HEK293 (cell line): ENCODE measurements at regions not wholly inside any gene's neighbourhood (a gene's known extent, or its start where the extent isn't known, plus 50 kb on each side); places are given as distances from the start of the nearest gene placed in this dataset.

Experiments
- CTCF ChIA-PET: fragments of 350-600 bp; formaldehyde crosslinking; extraction: SDS; loops from one replicate; lab custom pipeline; 2021; ENCODE audit warnings: antibody characterized with exemption; lab: Yijun Ruan, JAX
- POLR2A ChIA-PET: fragments of 300-600 bp; formaldehyde crosslinking; extraction: SDS; loops from one replicate; lab custom pipeline; 2020; ENCODE audit warnings: antibody characterized with exemption, inconsistent platforms; lab: Yijun Ruan, JAX
- H3K27ac ChIP-seq: fragments of 200-500 bp; sonication (Bioruptor generic); 2 replicates; pipeline ENCODE4 v1.5.1; 2014; ENCODE audit warnings: low read depth, low read length, control low read depth, inconsistent platforms; ENCODE audit errors: extremely low read depth
- H3K36me3 ChIP-seq, 2 experiments: fragments of 200-500 bp in 1 of 2; sonication (Bioruptor generic) in 1 of 2; 1 replicate in 1 of 2; 2 replicates in 1 of 2; pipeline ENCODE4 v1.5.1; 2014 to 2017; ENCODE audit warnings: inconsistent platforms in 2 of 2, low read length in 2 of 2; ENCODE audit not compliant: control insufficient read depth in 2 of 2, insufficient read depth in 1 of 2
- H3K4me1 ChIP-seq: fragments of 200-500 bp; sonication (Bioruptor generic); 2 replicates; pipeline ENCODE4 v1.5.1; 2014; ENCODE audit warnings: mild to moderate bottlenecking, low read length, inconsistent platforms; ENCODE audit not compliant: control insufficient read depth, insufficient read depth
- H3K4me3 ChIP-seq: 2 replicates; pipeline ENCODE4 v1.5.1; 2011; ENCODE audit warnings: low read depth, mild to moderate bottlenecking, control low read depth, low read length, moderate library complexity
- H3K9me3 ChIP-seq: fragments of 200-500 bp; sonication (Bioruptor generic); 2 replicates; pipeline ENCODE4 v1.5.1; 2014; ENCODE audit warnings: low read depth, low read length, inconsistent platforms; ENCODE audit not compliant: control insufficient read depth, insufficient read depth
- ATF2 ChIP-seq: fragments of 450-650 bp; formaldehyde crosslinking; IDR thresholded peaks from 2 replicates; pipeline ENCODE4 v1.5.1; 2016; ENCODE audit warnings: missing biosample characterization, missing genetic modification characterization, low read depth
- EGR2 ChIP-seq: fragments of 450-650 bp; formaldehyde crosslinking; IDR thresholded peaks from 2 replicates; pipeline ENCODE4 v1.5.1; 2016; ENCODE audit warnings: low read depth, missing biosample characterization, missing genetic modification characterization
- GLI2 ChIP-seq: fragments of 450-650 bp; formaldehyde crosslinking; IDR thresholded peaks from 2 replicates; pipeline ENCODE4; 2017; ENCODE audit warnings: missing biosample characterization, missing genetic modification characterization, low read depth, borderline replicate concordance
- PBX3 ChIP-seq: sonication (generic); formaldehyde crosslinking; IDR thresholded peaks from 2 replicates; pipeline ENCODE4 v1.8.1; 2022; ENCODE audit warnings: mild to moderate bottlenecking, moderate library complexity, missing genetic modification reagents
- PRDM2 ChIP-seq: fragments of 450-650 bp; formaldehyde crosslinking; IDR thresholded peaks from 2 replicates; pipeline ENCODE4 v1.5.1; 2016; ENCODE audit warnings: missing biosample characterization, missing genetic modification characterization, borderline replicate concordance
- ZBTB44 ChIP-seq: fragments of 450-650 bp; IDR thresholded peaks from 2 replicates; pipeline ENCODE4 v1.5.1; 2018; ENCODE audit warnings: missing biosample characterization, mild to moderate bottlenecking, missing genetic modification characterization
- ZBTB49 ChIP-seq: fragments of 450-650 bp; formaldehyde crosslinking; IDR thresholded peaks from 2 replicates; pipeline ENCODE4 v1.5.1; 2016; ENCODE audit warnings: missing biosample characterization, missing genetic modification characterization, low read depth
- ZFHX2 ChIP-seq: fragments of 450-650 bp; formaldehyde crosslinking; conservative IDR thresholded peaks from 2 replicates; pipeline ENCODE4 v1.5.1; 2016; ENCODE audit warnings: missing biosample characterization, missing genetic modification characterization
- ZIC2 ChIP-seq: fragments of 450-650 bp; formaldehyde crosslinking; IDR thresholded peaks from 2 replicates; pipeline ENCODE4 v1.5.1; 2016; ENCODE audit warnings: missing biosample characterization, missing genetic modification characterization
- ZNF146 ChIP-seq: fragments of 450-650 bp; formaldehyde crosslinking; IDR thresholded peaks from 2 replicates; pipeline ENCODE4 v1.5.1; 2016; ENCODE audit warnings: missing biosample characterization, missing genetic modification characterization
- ZNF157 ChIP-seq: fragments of 450-650 bp; formaldehyde crosslinking; IDR thresholded peaks from 2 replicates; pipeline ENCODE4 v1.5.1; 2016; ENCODE audit warnings: missing biosample characterization, missing genetic modification characterization
- ZNF2 ChIP-seq: fragments of 450-650 bp; formaldehyde crosslinking; IDR thresholded peaks from 2 replicates; pipeline ENCODE4 v1.5.1; 2016; ENCODE audit warnings: missing biosample characterization, missing genetic modification characterization
- ZNF202 ChIP-seq: fragments of 450-650 bp; formaldehyde crosslinking; IDR thresholded peaks from 2 replicates; pipeline ENCODE4 v1.5.1; 2016; ENCODE audit warnings: missing biosample characterization, missing genetic modification characterization, borderline replicate concordance
- ZNF324 ChIP-seq: fragments of 450-650 bp; formaldehyde crosslinking; IDR thresholded peaks from 2 replicates; pipeline ENCODE4 v1.5.1; 2016; ENCODE audit warnings: missing biosample characterization, missing genetic modification characterization
- ZNF354C ChIP-seq: fragments of 450-650 bp; formaldehyde crosslinking; IDR thresholded peaks from 2 replicates; pipeline ENCODE4 v1.5.1; 2016; ENCODE audit warnings: missing biosample characterization, missing genetic modification characterization, low read depth, borderline replicate concordance
- ZNF426 ChIP-seq: fragments of 450-650 bp; formaldehyde crosslinking; IDR thresholded peaks from 2 replicates; pipeline ENCODE4 v1.5.1; 2017; ENCODE audit warnings: missing biosample characterization, missing genetic modification characterization, mild to moderate bottlenecking, inconsistent platforms, moderate library complexity
- ZNF548 ChIP-seq: fragments of 450-650 bp; formaldehyde crosslinking; IDR thresholded peaks from 2 replicates; pipeline ENCODE4 v1.5.1; 2016; ENCODE audit warnings: missing biosample characterization, missing genetic modification characterization
- ZNF549 ChIP-seq: fragments of 450-650 bp; IDR thresholded peaks from 2 replicates; pipeline ENCODE4 v1.5.1; 2018; ENCODE audit warnings: missing biosample characterization, missing genetic modification characterization, mild to moderate bottlenecking, inconsistent platforms, moderate library complexity
- ZNF701 ChIP-seq: fragments of 450-650 bp; formaldehyde crosslinking; IDR thresholded peaks from 2 replicates; pipeline ENCODE4 v1.5.1; 2016; ENCODE audit warnings: missing biosample characterization, missing genetic modification characterization
- ZNF777 ChIP-seq: fragments of 450-650 bp; formaldehyde crosslinking; IDR thresholded peaks from 2 replicates; pipeline ENCODE4 v1.5.1; 2017; ENCODE audit warnings: missing biosample characterization, missing genetic modification characterization, borderline replicate concordance
- ZNF792 ChIP-seq: fragments of 450-650 bp; formaldehyde crosslinking; IDR thresholded peaks from 2 replicates; pipeline ENCODE4 v1.5.1; 2016; ENCODE audit warnings: missing biosample characterization, missing genetic modification characterization
- ZNF830 ChIP-seq: fragments of 450-650 bp; IDR thresholded peaks from 2 replicates; pipeline ENCODE4 v1.5.0; 2018; ENCODE audit warnings: missing biosample characterization, missing genetic modification characterization, low read depth, mild to moderate bottlenecking, moderate library complexity

- Histone ChIP-seq H3K27ac (no peak overlapping the region), H3K4me3 (no peak overlapping the region), H3K4me1 (no peaks in the 10 kb centered on the region; the same call in 1 of the 2 replicates), H3K9me3 (no peaks in the 10 kb centered on the region), H3K36me3 (no peaks in the 10 kb centered on the region)
- POLR2A ChIA-PET, result no interaction called here
- TF ChIP-seq ZNF548 (no peak), ZBTB49 (tag by site-specific recombination) (no peak), ZNF146 (tag by site-specific recombination) (no peak), ATF2 (no peak), ZNF701 (tag by site-specific recombination) (no peak), PBX3 (CRISPR knock-in tag) (no peak)
- CTCF ChIA-PET, result interaction anchor here (0.6 to 2.2 kb wide), 4 partner anchors 9 to 57 kb away, joined by 3 to 9 read pairs (median 3); no protein-coding TSS in a partner anchor
Measured at GRCh38 chr5:138651767-138652117, 76.5 kb upstream of the HSPA9 start.

- Histone ChIP-seq H3K9me3 (no peaks in the 10 kb centered on the region), H3K4me1 (no peaks in the 10 kb centered on the region; the same call in 1 of the 2 replicates), H3K4me3 (no peak overlapping the region), H3K36me3 (no peaks in the 10 kb centered on the region), H3K27ac (no peak overlapping the region)
- CTCF ChIA-PET, result interaction anchor here (0.6 to 2.2 kb wide), 4 partner anchors 8 to 56 kb away, joined by 3 to 9 read pairs (median 3); no protein-coding TSS in a partner anchor
- POLR2A ChIA-PET, result no interaction called here
- TF ChIP-seq ZFHX2 (tag by site-specific recombination), result peak; percentile 81
- no peak for TF ChIP-seq ZNF549
- TF ChIP-seq ZNF426 (tag by site-specific recombination), result no peak
- no peak for TF ChIP-seq ZNF830 (tag by site-specific recombination)
- TF ChIP-seq ZNF202, result no peak
- TF ChIP-seq PRDM2 (tag by site-specific recombination), result no peak
- peak; percentile 78 for TF ChIP-seq EGR2
- TF ChIP-seq ZIC2 (tag by site-specific recombination), result peak; percentile 34
- TF ChIP-seq ZBTB44 (tag by site-specific recombination), result no peak
- TF ChIP-seq ZNF2 (tag by site-specific recombination), result no peak
- TF ChIP-seq ZNF777, result no peak
- TF ChIP-seq ZNF792 (tag by site-specific recombination), result no peak
- TF ChIP-seq GLI2 (tag by site-specific recombination), result no peak
- TF ChIP-seq ZNF354C (tag by site-specific recombination), result no peak
- TF ChIP-seq ZNF157 (tag by site-specific recombination), result no peak
- TF ChIP-seq ZNF324 (tag by site-specific recombination), result no peak
Measured at GRCh38 chr5:138651058-138651766, 76.0 kb upstream of the HSPA9 start.
